ENCODE measurements at regions not wholly inside any gene's neighbourhood (a gene's known extent, or its start where the extent isn't known, plus 50 kb on each side); places are given as distances from the start of the nearest gene placed in this dataset.

- ChIA-PET POLR2A (no interaction called here), CTCF (no interaction called here)
- Mint-ChIP-seq H3K9me3 (ENCODE audit: insufficient read depth) (peaks cover 8% of the 10 kb centered on the region), H3K27me3 (ENCODE audit: low read depth) (no peaks in the 10 kb centered on the region), H3K36me3 (ENCODE audit: low read depth) (no peaks in the 10 kb centered on the region), H3K27ac (no peak overlapping the region), H3K4me3 (no peak overlapping the region), H3K4me1 (ENCODE audit: low read depth) (no peaks in the 10 kb centered on the region)
- no peak for DNase-seq
- no peak for ATAC-seq
Observed at GRCh38 chr5:123732257-123732656, 220.3 kb downstream of the CSNK1G3 start.

- H3K9me3 Mint-ChIP-seq (ENCODE audit: insufficient read depth): no peaks in the 10 kb centered on the region
- no peaks in the 10 kb centered on the region for H3K27me3 Mint-ChIP-seq (ENCODE audit: low read depth)
- no peak overlapping the region for H3K27ac Mint-ChIP-seq
- no peaks in the 10 kb centered on the region for H3K36me3 Mint-ChIP-seq (ENCODE audit: low read depth)
- H3K4me3 Mint-ChIP-seq: no peak overlapping the region
- CTCF ChIA-PET: no interaction called here
- no peaks in the 10 kb centered on the region for H3K4me1 Mint-ChIP-seq (ENCODE audit: low read depth)
- POLR2A ChIA-PET: no interaction called here
- ATAC-seq (no peak), DNase-seq (no peak)
Observed at GRCh38 chr5:123722451-123722850, 210.5 kb downstream of the CSNK1G3 start.

GRCh38 chr5:123721675-123722276 is 209.8 kb downstream of the CSNK1G3 start:
- ATAC-seq: no peak
- Mint-ChIP-seq H3K4me3 (no peak overlapping the region), H3K36me3 (ENCODE audit: low read depth) (no peaks in the 10 kb centered on the region), H3K27me3 (ENCODE audit: low read depth) (no peaks in the 10 kb centered on the region), H3K4me1 (ENCODE audit: low read depth) (no peaks in the 10 kb centered on the region), H3K9me3 (ENCODE audit: insufficient read depth) (no peaks in the 10 kb centered on the region), H3K27ac (no peak overlapping the region)
- ChIA-PET POLR2A (no interaction called here), CTCF (no interaction called here)
- no peak for DNase-seq

- ChIA-PET POLR2A (no interaction called here), CTCF (no interaction called here)
- Mint-ChIP-seq H3K36me3 (ENCODE audit: low read depth) (no peaks in the 10 kb centered on the region), H3K4me1 (ENCODE audit: low read depth) (no peaks in the 10 kb centered on the region), H3K27ac (no peak overlapping the region), H3K9me3 (ENCODE audit: insufficient read depth) (no peaks in the 10 kb centered on the region), H3K4me3 (no peak overlapping the region), H3K27me3 (ENCODE audit: low read depth) (no peaks in the 10 kb centered on the region)
- no peak for DNase-seq
- no peak for ATAC-seq
Observed at GRCh38 chr5:123720955-123721354, 209.0 kb downstream of the CSNK1G3 start.

GRCh38 chr5:123720339-123720738 is 208.4 kb downstream of the CSNK1G3 start:
- POLR2A ChIA-PET: no interaction called here

GRCh38 chr5:123719004-123719403 is 207.0 kb downstream of the CSNK1G3 start:
- H3K4me3 Mint-ChIP-seq: no peak overlapping the region

More at GRCh38 chr5:123720339-123720738, 208.4 kb downstream of the CSNK1G3 start:
- ATAC-seq (no peak), DNase-seq (no peak)
- H3K27me3 Mint-ChIP-seq (ENCODE audit: low read depth): no peaks in the 10 kb centered on the region
- CTCF ChIA-PET: no interaction called here
- H3K9me3 Mint-ChIP-seq (ENCODE audit: insufficient read depth): no peaks in the 10 kb centered on the region
- H3K27ac Mint-ChIP-seq: no peak overlapping the region
- H3K4me3 Mint-ChIP-seq: no peak overlapping the region
- H3K36me3 Mint-ChIP-seq (ENCODE audit: low read depth): no peaks in the 10 kb centered on the region
- no peaks in the 10 kb centered on the region for H3K4me1 Mint-ChIP-seq (ENCODE audit: low read depth)

GRCh38 chr5:123718238-123718637 is 206.3 kb downstream of the CSNK1G3 start:
- CTCF ChIA-PET: no interaction called here
- H3K27me3 Mint-ChIP-seq (ENCODE audit: low read depth): no peaks in the 10 kb centered on the region

More at GRCh38 chr5:123719004-123719403, 207.0 kb downstream of the CSNK1G3 start:
- no peak for ATAC-seq
- no peak for DNase-seq
- no peaks in the 10 kb centered on the region for H3K4me1 Mint-ChIP-seq (ENCODE audit: low read depth)
- H3K27ac Mint-ChIP-seq: no peak overlapping the region
- POLR2A ChIA-PET: no interaction called here
- no peaks in the 10 kb centered on the region for H3K36me3 Mint-ChIP-seq (ENCODE audit: low read depth)
- H3K27me3 Mint-ChIP-seq (ENCODE audit: low read depth): no peaks in the 10 kb centered on the region
- CTCF ChIA-PET: no interaction called here
- no peaks in the 10 kb centered on the region for H3K9me3 Mint-ChIP-seq (ENCODE audit: insufficient read depth)

GRCh38 chr5:123717139-123717538 is 205.2 kb downstream of the CSNK1G3 start:
- Mint-ChIP-seq H3K36me3 (ENCODE audit: low read depth) (no peaks in the 10 kb centered on the region), H3K4me3 (no peak overlapping the region), H3K9me3 (ENCODE audit: insufficient read depth) (no peaks in the 10 kb centered on the region), H3K27ac (no peak overlapping the region), H3K27me3 (ENCODE audit: low read depth) (no peaks in the 10 kb centered on the region), H3K4me1 (ENCODE audit: low read depth) (no peaks in the 10 kb centered on the region)
- ChIA-PET CTCF (no interaction called here), POLR2A (no interaction called here)
- ATAC-seq: no peak
- no peak for DNase-seq

More at GRCh38 chr5:123718238-123718637, 206.3 kb downstream of the CSNK1G3 start:
- Mint-ChIP-seq H3K4me1 (ENCODE audit: low read depth) (no peaks in the 10 kb centered on the region), H3K36me3 (ENCODE audit: low read depth) (no peaks in the 10 kb centered on the region), H3K9me3 (ENCODE audit: insufficient read depth) (no peaks in the 10 kb centered on the region), H3K4me3 (no peak overlapping the region), H3K27ac (no peak overlapping the region)
- ATAC-seq: no peak
- POLR2A ChIA-PET: no interaction called here
- no peak for DNase-seq

- no peaks in the 10 kb centered on the region for H3K4me1 Mint-ChIP-seq (ENCODE audit: low read depth)
- H3K27ac Mint-ChIP-seq: no peak overlapping the region
- CTCF ChIA-PET: no interaction called here
- ATAC-seq (no peak), DNase-seq (no peak)
- H3K27me3 Mint-ChIP-seq (ENCODE audit: low read depth): no peaks in the 10 kb centered on the region
- H3K36me3 Mint-ChIP-seq (ENCODE audit: low read depth): no peaks in the 10 kb centered on the region
- no peak overlapping the region for H3K4me3 Mint-ChIP-seq
- H3K9me3 Mint-ChIP-seq (ENCODE audit: insufficient read depth): no peaks in the 10 kb centered on the region
- POLR2A ChIA-PET: no interaction called here
Observed at GRCh38 chr5:123710031-123710430, 198.1 kb downstream of the CSNK1G3 start.

- no peaks in the 10 kb centered on the region for H3K36me3 Mint-ChIP-seq (ENCODE audit: low read depth)
- no peaks in the 10 kb centered on the region for H3K27me3 Mint-ChIP-seq (ENCODE audit: low read depth)
- no peaks in the 10 kb centered on the region for H3K4me1 Mint-ChIP-seq (ENCODE audit: low read depth)
- no peak overlapping the region for H3K27ac Mint-ChIP-seq
- no peak overlapping the region for H3K4me3 Mint-ChIP-seq
- H3K9me3 Mint-ChIP-seq (ENCODE audit: insufficient read depth): no peaks in the 10 kb centered on the region
- ChIA-PET POLR2A (no interaction called here), CTCF (no interaction called here)
- ATAC-seq: no peak
- DNase-seq: no peak
Observed at GRCh38 chr5:123709422-123709821, 197.4 kb downstream of the CSNK1G3 start.

- no peaks in the 10 kb centered on the region for H3K9me3 Mint-ChIP-seq (ENCODE audit: insufficient read depth)
- ATAC-seq: no peak
- CTCF ChIA-PET: no interaction called here
Observed at GRCh38 chr5:123708074-123708806, 196.3 kb downstream of the CSNK1G3 start.

GRCh38 chr5:123706531-123706930 is 194.6 kb downstream of the CSNK1G3 start:
- no peaks in the 10 kb centered on the region for H3K9me3 Mint-ChIP-seq (ENCODE audit: insufficient read depth)
- CTCF ChIA-PET: no interaction called here
- no peaks in the 10 kb centered on the region for H3K4me1 Mint-ChIP-seq (ENCODE audit: low read depth)
- H3K27ac Mint-ChIP-seq: no peak overlapping the region
- H3K36me3 Mint-ChIP-seq (ENCODE audit: low read depth): no peaks in the 10 kb centered on the region
- H3K27me3 Mint-ChIP-seq (ENCODE audit: low read depth): no peaks in the 10 kb centered on the region
- ATAC-seq (no peak), DNase-seq (no peak)
- POLR2A ChIA-PET: no interaction called here
- H3K4me3 Mint-ChIP-seq: no peak overlapping the region

More at GRCh38 chr5:123708074-123708806, 196.3 kb downstream of the CSNK1G3 start:
- no peak for DNase-seq
- no peak overlapping the region for H3K4me3 Mint-ChIP-seq
- H3K27me3 Mint-ChIP-seq (ENCODE audit: low read depth): no peaks in the 10 kb centered on the region
- no peaks in the 10 kb centered on the region for H3K36me3 Mint-ChIP-seq (ENCODE audit: low read depth)
- no peak overlapping the region for H3K27ac Mint-ChIP-seq
- POLR2A ChIA-PET: no interaction called here
- no peaks in the 10 kb centered on the region for H3K4me1 Mint-ChIP-seq (ENCODE audit: low read depth)

- DNase-seq: no peak
- no peak for ATAC-seq
- POLR2A ChIA-PET: no interaction called here
- H3K4me3 Mint-ChIP-seq: no peak overlapping the region
- no peaks in the 10 kb centered on the region for H3K9me3 Mint-ChIP-seq (ENCODE audit: insufficient read depth)
- no peak overlapping the region for H3K27ac Mint-ChIP-seq
- no peaks in the 10 kb centered on the region for H3K4me1 Mint-ChIP-seq (ENCODE audit: low read depth)
- no peaks in the 10 kb centered on the region for H3K36me3 Mint-ChIP-seq (ENCODE audit: low read depth)
- CTCF ChIA-PET: no interaction called here
- no peaks in the 10 kb centered on the region for H3K27me3 Mint-ChIP-seq (ENCODE audit: low read depth)
Observed at GRCh38 chr5:123705741-123706140, 193.8 kb downstream of the CSNK1G3 start.

All from activated CD8-positive, alpha-beta T cell treated with anti-CD3 and anti-CD28 coated beads, Interleukin-2, amount 10 ng/mL, durations not matched to agents 7 days and 5 days (primary cell).